ENCODE measurements at regions not wholly inside any gene's neighbourhood (a gene's known extent, or its start where the extent isn't known, plus 50 kb on each side); places are given as distances from the start of the nearest gene placed in this dataset.

- Histone ChIP-seq H3K4me3 (ENCODE audit: low read depth, low read length, poor library complexity, severe bottlenecking) (no peak overlapping the region), H3F3A (ENCODE audit: insufficient read depth, low read length) (no peaks in the 10 kb centered on the region), H3K79me2 (ENCODE audit: insufficient read depth, low read length) (no peaks in the 10 kb centered on the region), H3K9me2 (ENCODE audit: low read depth, low read length) (no peaks in the 10 kb centered on the region), H3K4me1 (ENCODE audit: insufficient read depth, low read length, severe bottlenecking) (peaks cover 61% of the 10 kb centered on the region), H3K9me3 (ENCODE audit: low read length) (no peaks in the 10 kb centered on the region), H4K20me1 (ENCODE audit: insufficient read depth, low read length) (no peaks in the 10 kb centered on the region), H2AFZ (ENCODE audit: low read length) (no peak overlapping the region), H3K9ac (ENCODE audit: low read length) (no peak overlapping the region; the same call in 1 of the 2 replicates), H3K36me3 (ENCODE audit: insufficient read depth, low read length) (no peaks in the 10 kb centered on the region), H3K27ac (ENCODE audit: low read depth, low read length, poor library complexity, severe bottlenecking) (peak overlapping the region; percentile 24), H3K27me3 (ENCODE audit: insufficient read depth, low read length) (no peaks in the 10 kb centered on the region), H3K4me2 (ENCODE audit: low read length) (peak overlapping the region; percentile 27; the same call in 1 of the 2 replicates)
- TF ChIP-seq EZH2 (IDR thresholded peaks at IDR 0.05; ENCODE audit: borderline replicate concordance, low read length): no peak
- TF ChIP-seq CTCF (IDR thresholded peaks at IDR 0.05; ENCODE audit: low read length): no peak
These were observed 195.0 kb downstream of the BCL11A start for GRCh38 chr2:60358476-60358875.

- TF ChIP-seq CTCF (IDR thresholded peaks at IDR 0.05; ENCODE audit: low read length) (no peak), EZH2 (IDR thresholded peaks at IDR 0.05; ENCODE audit: borderline replicate concordance, low read length) (no peak)
- Histone ChIP-seq H3K79me2 (ENCODE audit: insufficient read depth, low read length) (no peaks in the 10 kb centered on the region), H3K36me3 (ENCODE audit: insufficient read depth, low read length) (no peaks in the 10 kb centered on the region), H3K4me2 (ENCODE audit: low read length) (peak overlapping the region; percentile 27; the same call in 1 of the 2 replicates), H4K20me1 (ENCODE audit: insufficient read depth, low read length) (no peaks in the 10 kb centered on the region), H3K27me3 (ENCODE audit: insufficient read depth, low read length) (no peaks in the 10 kb centered on the region), H3K9ac (ENCODE audit: low read length) (no peak overlapping the region; the same call in 1 of the 2 replicates), H3F3A (ENCODE audit: insufficient read depth, low read length) (no peaks in the 10 kb centered on the region), H3K27ac (ENCODE audit: low read depth, low read length, poor library complexity, severe bottlenecking) (peak overlapping the region; percentile 24), H3K9me3 (ENCODE audit: low read length) (no peaks in the 10 kb centered on the region), H3K4me3 (ENCODE audit: low read depth, low read length, poor library complexity, severe bottlenecking) (no peak overlapping the region), H3K9me2 (ENCODE audit: low read depth, low read length) (no peaks in the 10 kb centered on the region), H2AFZ (ENCODE audit: low read length) (no peak overlapping the region), H3K4me1 (ENCODE audit: insufficient read depth, low read length, severe bottlenecking) (peaks cover 66% of the 10 kb centered on the region)
These were observed 195.5 kb downstream of the BCL11A start for GRCh38 chr2:60357996-60358395.

- Histone ChIP-seq H4K20me1 (ENCODE audit: insufficient read depth, low read length) (no peaks in the 10 kb centered on the region), H3K4me1 (ENCODE audit: insufficient read depth, low read length, severe bottlenecking) (peaks cover 83% of the 10 kb centered on the region), H3K27me3 (ENCODE audit: insufficient read depth, low read length) (no peaks in the 10 kb centered on the region), H3K9me3 (ENCODE audit: low read length) (no peaks in the 10 kb centered on the region), H3K4me3 (ENCODE audit: low read depth, low read length, poor library complexity, severe bottlenecking) (no peak overlapping the region), H2AFZ (ENCODE audit: low read length) (no peak overlapping the region), H3K36me3 (ENCODE audit: insufficient read depth, low read length) (no peaks in the 10 kb centered on the region), H3K4me2 (ENCODE audit: low read length) (peak overlapping the region; percentile 29; the same call in 1 of the 2 replicates), H3F3A (ENCODE audit: insufficient read depth, low read length) (no peaks in the 10 kb centered on the region), H3K9ac (ENCODE audit: low read length) (no peak overlapping the region; the same call in 1 of the 2 replicates), H3K27ac (ENCODE audit: low read depth, low read length, poor library complexity, severe bottlenecking) (peak overlapping the region; percentile 97), H3K79me2 (ENCODE audit: insufficient read depth, low read length) (no peaks in the 10 kb centered on the region), H3K9me2 (ENCODE audit: low read depth, low read length) (no peaks in the 10 kb centered on the region)
- TF ChIP-seq CTCF (IDR thresholded peaks at IDR 0.05; ENCODE audit: low read length) (no peak), EZH2 (IDR thresholded peaks at IDR 0.05; ENCODE audit: borderline replicate concordance, low read length) (no peak)
These were observed 197.1 kb downstream of the BCL11A start for GRCh38 chr2:60356346-60356745.

Data from OCI-LY1 (cell line).